Osteoblast (primary cell): ENCODE measurements at regions not wholly inside any gene's neighbourhood (a gene's known extent, or its start where the extent isn't known, plus 50 kb on each side); places are given as distances from the start of the nearest gene placed in this dataset.

Source experiments
- DNase-seq: peaks from one replicate; pipeline ENCODE4 v3.0.0; 2011; ENCODE audit warnings: low spot score, mixed read lengths; ENCODE audit not compliant: insufficient read length; ENCODE audit errors: missing footprints
- H2AFZ ChIP-seq: 2 replicates; pipeline ENCODE4 v1.6.0; 2011; ENCODE audit warnings: mild to moderate bottlenecking, low read length
- H3K27ac ChIP-seq: 2 replicates; pipeline ENCODE4 v1.5.1; 2011; ENCODE audit warnings: mild to moderate bottlenecking, low read depth, low read length, moderate library complexity
- H3K27me3 ChIP-seq: 2 replicates; pipeline ENCODE4 v1.6.0; 2012; ENCODE audit warnings: mild to moderate bottlenecking, control low read depth, inconsistent platforms, low read length, moderate library complexity; ENCODE audit not compliant: insufficient read depth
- H3K36me3 ChIP-seq: 2 replicates; pipeline ENCODE4 v1.5.1; 2011; ENCODE audit warnings: mild to moderate bottlenecking, low read length, control low read depth, moderate library complexity; ENCODE audit not compliant: insufficient read depth
- H3K4me1 ChIP-seq: 2 replicates; pipeline ENCODE4 v1.5.1; 2011; ENCODE audit warnings: mild to moderate bottlenecking, low read length, control low read depth, moderate library complexity; ENCODE audit not compliant: insufficient read depth
- H3K4me2 ChIP-seq: 2 replicates; pipeline ENCODE4 v1.6.0; 2011; ENCODE audit warnings: mild to moderate bottlenecking, low read length; ENCODE audit not compliant: insufficient read depth
- H3K4me3 ChIP-seq: fragments of 200-600 bp; sonication (generic); 3 replicates; pipeline ENCODE4 v1.5.1; 2012; ENCODE audit warnings: mild to moderate bottlenecking, low read length, inconsistent platforms; ENCODE audit not compliant: insufficient read depth
- H3K79me2 ChIP-seq: 2 replicates; pipeline ENCODE4 v1.6.0; 2012; ENCODE audit warnings: mild to moderate bottlenecking, low read length, control low read depth, inconsistent platforms; ENCODE audit not compliant: insufficient read depth
- H3K9me3 ChIP-seq: 2 replicates; pipeline ENCODE4 v1.5.1; 2011; ENCODE audit warnings: low read depth, low read length, control low read depth
- H4K20me1 ChIP-seq: 2 replicates; pipeline ENCODE4 v1.6.0; 2012; ENCODE audit warnings: mild to moderate bottlenecking, low read length, control low read depth; ENCODE audit not compliant: insufficient read depth
- TF ChIP-seq, protein P1 (sequence below): IDR thresholded peaks from 2 replicates; pipeline ENCODE4 v1.5.1; 2011; ENCODE audit warnings: mild to moderate bottlenecking, low read depth, low read length, moderate library complexity; ENCODE audit errors: extremely low read depth

DNA sequence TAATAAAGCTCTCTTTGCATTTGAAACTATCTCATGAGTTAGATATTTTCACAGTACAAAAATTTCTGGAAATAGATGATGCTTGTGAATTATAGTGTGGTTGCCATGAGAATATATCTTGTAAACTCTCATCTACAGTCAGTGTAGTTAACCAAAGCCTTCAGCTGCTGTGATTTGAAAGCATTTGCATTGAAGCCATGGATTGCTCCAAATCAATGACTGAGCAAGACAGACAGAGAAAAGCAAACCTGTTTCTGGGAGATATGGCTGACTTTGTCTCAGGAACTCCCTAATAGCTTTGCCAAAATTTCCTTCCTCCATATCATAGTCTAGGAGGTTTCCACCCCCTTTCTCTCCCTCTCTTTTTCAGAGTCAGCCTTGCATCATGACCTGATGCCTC is 955.3 kb downstream of the REEP3 start:
- H3K27ac ChIP-seq, result no peak overlapping the region
- H3K36me3 ChIP-seq, result no peaks in the 10 kb centered on the region
- no peaks in the 10 kb centered on the region for H3K27me3 ChIP-seq
- TF ChIP-seq, protein P1, sequence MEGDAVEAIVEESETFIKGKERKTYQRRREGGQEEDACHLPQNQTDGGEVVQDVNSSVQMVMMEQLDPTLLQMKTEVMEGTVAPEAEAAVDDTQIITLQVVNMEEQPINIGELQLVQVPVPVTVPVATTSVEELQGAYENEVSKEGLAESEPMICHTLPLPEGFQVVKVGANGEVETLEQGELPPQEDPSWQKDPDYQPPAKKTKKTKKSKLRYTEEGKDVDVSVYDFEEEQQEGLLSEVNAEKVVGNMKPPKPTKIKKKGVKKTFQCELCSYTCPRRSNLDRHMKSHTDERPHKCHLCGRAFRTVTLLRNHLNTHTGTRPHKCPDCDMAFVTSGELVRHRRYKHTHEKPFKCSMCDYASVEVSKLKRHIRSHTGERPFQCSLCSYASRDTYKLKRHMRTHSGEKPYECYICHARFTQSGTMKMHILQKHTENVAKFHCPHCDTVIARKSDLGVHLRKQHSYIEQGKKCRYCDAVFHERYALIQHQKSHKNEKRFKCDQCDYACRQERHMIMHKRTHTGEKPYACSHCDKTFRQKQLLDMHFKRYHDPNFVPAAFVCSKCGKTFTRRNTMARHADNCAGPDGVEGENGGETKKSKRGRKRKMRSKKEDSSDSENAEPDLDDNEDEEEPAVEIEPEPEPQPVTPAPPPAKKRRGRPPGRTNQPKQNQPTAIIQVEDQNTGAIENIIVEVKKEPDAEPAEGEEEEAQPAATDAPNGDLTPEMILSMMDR, result no peak
- no peak overlapping the region for H2AFZ ChIP-seq
- H3K9me3 ChIP-seq, result no peaks in the 10 kb centered on the region
- DNase-seq, result no peak
- H3K4me3 ChIP-seq, result no peak overlapping the region
- no peaks in the 10 kb centered on the region for H3K4me1 ChIP-seq
- H3K4me2 ChIP-seq, result no peak overlapping the region
- no peaks in the 10 kb centered on the region for H4K20me1 ChIP-seq
- H3K79me2 ChIP-seq, result no peaks in the 10 kb centered on the region

DNA sequence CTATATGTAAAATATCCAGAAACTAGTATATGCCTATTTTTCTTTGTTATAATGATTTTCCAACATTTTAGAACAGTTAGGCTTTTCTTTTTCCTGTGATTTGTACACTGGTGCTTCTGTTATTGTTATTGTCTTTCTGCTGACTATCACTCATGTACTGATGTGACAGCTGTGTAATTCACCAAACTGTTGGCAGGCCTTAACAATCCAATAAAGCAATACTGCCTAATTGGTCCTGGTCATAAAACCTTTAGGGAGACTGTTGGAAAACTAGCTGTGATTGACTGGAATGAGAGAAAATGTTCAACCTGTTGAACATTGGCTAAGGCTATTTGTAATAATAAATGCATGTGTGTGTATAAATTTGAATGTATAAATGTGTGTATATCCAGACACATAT is 956.6 kb downstream of the REEP3 start:
- H3K27me3 ChIP-seq, result no peaks in the 10 kb centered on the region
- no peaks in the 10 kb centered on the region for H3K9me3 ChIP-seq
- H2AFZ ChIP-seq, result no peak overlapping the region
- no peaks in the 10 kb centered on the region for H3K79me2 ChIP-seq
- H3K4me2 ChIP-seq, result no peak overlapping the region
- no peaks in the 10 kb centered on the region for H3K4me1 ChIP-seq
- no peak overlapping the region for H3K4me3 ChIP-seq
- no peaks in the 10 kb centered on the region for H4K20me1 ChIP-seq
- DNase-seq, result no peak
- no peak overlapping the region for H3K27ac ChIP-seq
- no peaks in the 10 kb centered on the region for H3K36me3 ChIP-seq
- TF ChIP-seq, protein P1, result no peak

DNA sequence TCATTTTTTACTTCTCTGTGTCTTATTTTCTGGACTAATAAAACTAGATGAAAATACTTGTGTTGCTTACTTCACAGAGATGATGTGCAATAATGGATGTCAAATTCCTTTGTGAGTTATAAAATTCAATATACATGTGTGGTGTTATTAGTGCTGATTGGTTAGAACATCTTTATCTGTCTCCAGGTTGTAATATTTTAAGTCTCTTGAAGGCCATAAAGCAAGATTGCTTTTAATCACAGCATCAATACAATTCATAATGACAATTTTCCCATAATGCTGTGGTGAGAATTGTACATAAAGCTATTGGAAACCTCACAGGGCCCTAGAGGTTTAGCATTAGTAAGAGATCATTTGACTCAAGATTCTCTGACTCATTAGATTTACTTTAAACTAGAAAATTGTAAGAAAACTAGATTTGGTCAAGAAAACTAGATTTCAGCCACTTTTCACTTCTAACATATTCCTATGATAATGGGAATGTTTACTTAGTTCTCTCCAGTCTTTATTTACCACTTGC is 963.7 kb downstream of the REEP3 start:
- no peak overlapping the region for H3K4me2 ChIP-seq
- H3K27ac ChIP-seq, result no peak overlapping the region
- no peak overlapping the region for H2AFZ ChIP-seq
- no peak overlapping the region for H3K4me3 ChIP-seq
- no peak for DNase-seq
- H4K20me1 ChIP-seq, result no peaks in the 10 kb centered on the region
- no peaks in the 10 kb centered on the region for H3K27me3 ChIP-seq
- TF ChIP-seq, protein P1, result no peak
- H3K79me2 ChIP-seq, result no peaks in the 10 kb centered on the region
- no peaks in the 10 kb centered on the region for H3K4me1 ChIP-seq
- H3K36me3 ChIP-seq, result no peaks in the 10 kb centered on the region
- no peaks in the 10 kb centered on the region for H3K9me3 ChIP-seq

DNA sequence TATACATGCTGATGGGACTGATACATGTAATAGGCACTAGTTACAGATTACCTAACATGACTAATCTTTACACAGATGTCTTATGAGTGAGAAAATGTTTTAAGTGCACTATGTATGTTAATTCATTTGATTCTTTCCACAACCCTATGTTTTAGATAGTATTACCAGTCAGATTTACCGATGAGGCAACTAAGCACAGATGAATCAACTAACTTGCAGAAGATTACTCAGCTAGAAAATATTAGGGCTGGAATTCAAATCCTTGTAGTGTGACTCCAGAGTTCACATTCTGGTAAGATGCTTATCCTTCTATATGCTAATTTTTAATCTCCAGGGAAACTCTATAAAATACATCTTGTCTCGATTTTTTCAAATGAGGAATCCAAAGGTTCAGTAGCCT is 964.9 kb downstream of the REEP3 start:
- H3K4me2 ChIP-seq, result no peak overlapping the region
- H3K79me2 ChIP-seq, result no peaks in the 10 kb centered on the region
- no peaks in the 10 kb centered on the region for H3K27me3 ChIP-seq
- H2AFZ ChIP-seq, result no peak overlapping the region
- H3K9me3 ChIP-seq, result no peaks in the 10 kb centered on the region
- H3K4me3 ChIP-seq, result no peak overlapping the region
- H3K27ac ChIP-seq, result no peak overlapping the region
- H3K4me1 ChIP-seq, result no peaks in the 10 kb centered on the region
- H4K20me1 ChIP-seq, result no peaks in the 10 kb centered on the region
- TF ChIP-seq, protein P1, result no peak
- no peaks in the 10 kb centered on the region for H3K36me3 ChIP-seq
- DNase-seq, result no peak
